Spleen (tissue), 7 donors: ENCODE measurements at regions not wholly inside any gene's neighbourhood (a gene's known extent, or its start where the extent isn't known, plus 50 kb on each side); places are given as distances from the start of the nearest gene placed in this dataset.

ENCODE experiments used
- CTCF ChIP-seq, 11 experiments: fragments of 200-600 bp in 7 of 11; fragments of 450-650 bp in 4 of 11; sonication (generic) in 4 of 11; IDR thresholded peaks in 8 of 11; conservative IDR thresholded peaks in 3 of 11; 1 replicate in 7 of 11; 2 replicates in 4 of 11; pipeline versions ENCODE4 v1.4.0 to v1.8.0; 2016 to 2021; ENCODE audit warnings: antibody characterized with exemption in 11 of 11, inconsistent platforms in 4 of 11, mild to moderate bottlenecking in 1 of 11
- POLR2A ChIP-seq, 3 donors: fragments of 450-650 bp; IDR thresholded peaks; one replicate each; pipeline ENCODE4 v1.5.1; 2017; ENCODE audit warnings: antibody characterized with exemption in 3 of 3, mild to moderate bottlenecking in 1 of 3
- POLR2AphosphoS5 ChIP-seq, 3 donors: sonication (generic); formaldehyde crosslinking; IDR thresholded peaks; one replicate each; pipeline ENCODE4 v1.5.1; 2017; ENCODE audit warnings: antibody characterized with exemption in 3 of 3
- donor health status: DM: no; HTN: no; CAD: no; lungs with moderate emphysema.
- donor health status: DM: no; HTN: no; CAD: no.
- donor health status: DM: no; HTN: no; CAD: no.

- no peak for TF ChIP-seq CTCF (IDR thresholded peaks at IDR 0.05 in 8 of 11, conservative IDR thresholded peaks at IDR 0.05 in 3 of 11)
- no peak for TF ChIP-seq POLR2A (IDR thresholded peaks at IDR 0.05)
- no peak for TF ChIP-seq POLR2AphosphoS5 (IDR thresholded peaks at IDR 0.05)
These were observed 419.5 kb downstream of the CD83 start for GRCh38 chr6:14537030-14537429.
